Keratinocyte (primary cell): ENCODE measurements at regions not wholly inside any gene's neighbourhood (a gene's known extent, or its start where the extent isn't known, plus 50 kb on each side); places are given as distances from the start of the nearest gene placed in this dataset.

Source experiments
- DNase-seq: peaks from one replicate; pipeline ENCODE4 v3.0.0-alpha.2; 2011; ENCODE audit warnings: low read depth, missing footprints, low spot score
- FAIRE-seq: peaks from 2 replicates; lab custom pipeline; 2011; peaks lifted over from hg19 to GRCh38; lab: Jason Lieb, UNC
- H2AFZ ChIP-seq: 2 replicates; pipeline ENCODE4 v1.6.0; 2012; ENCODE audit warnings: low read length, control low read depth, inconsistent platforms; ENCODE audit not compliant: control insufficient read depth
- H3K27ac ChIP-seq: 2 replicates; pipeline ENCODE4 v1.5.1; 2011; ENCODE audit warnings: low read length; ENCODE audit not compliant: control insufficient read depth, insufficient read depth
- H3K27me3 ChIP-seq: 3 replicates; pipeline ENCODE4 v1.6.0; 2011; ENCODE audit warnings: low read length; ENCODE audit not compliant: control insufficient read depth, insufficient read depth; ENCODE audit errors: extremely low read depth
- H3K36me3 ChIP-seq, 2 experiments: 2 replicates in 1 of 2; 3 replicates in 1 of 2; pipeline ENCODE4 v1.5.1; 2011; ENCODE audit warnings: low read length in 2 of 2, mild to moderate bottlenecking in 1 of 2; ENCODE audit not compliant: control insufficient read depth in 2 of 2, insufficient read depth in 2 of 2; ENCODE audit errors: extremely low read depth in 1 of 2
- H3K4me1 ChIP-seq: 3 replicates; pipeline ENCODE4 v1.5.1; 2011; ENCODE audit warnings: low read length; ENCODE audit not compliant: control insufficient read depth, insufficient read depth; ENCODE audit errors: extremely low read depth
- H3K4me2 ChIP-seq: 3 replicates; pipeline ENCODE4 v1.6.0; 2011; ENCODE audit warnings: low read depth, low read length; ENCODE audit not compliant: control insufficient read depth, insufficient read depth; ENCODE audit errors: extremely low read depth
- H3K4me3 ChIP-seq, 3 experiments: fragments of 200-600 bp in 1 of 3; sonication (generic) in 1 of 3; 2 replicates in 2 of 3; 3 replicates in 1 of 3; pipeline ENCODE4 v1.5.1; 2011 to 2016; ENCODE audit warnings: low read length in 3 of 3, mild to moderate bottlenecking in 3 of 3, control low read depth in 2 of 3, inconsistent platforms in 1 of 3, low read depth in 1 of 3, mixed read lengths in 1 of 3, mixed run types in 1 of 3, moderate library complexity in 1 of 3; ENCODE audit not compliant: control insufficient read depth in 2 of 3, insufficient read depth in 2 of 3; ENCODE audit errors: extremely low read depth in 1 of 3
- H3K79me2 ChIP-seq: 2 replicates; pipeline ENCODE4 v1.6.0; 2012; ENCODE audit warnings: low read length; ENCODE audit not compliant: control insufficient read depth, insufficient read depth
- H3K9ac ChIP-seq: 3 replicates; pipeline ENCODE4 v1.6.0; 2011; ENCODE audit warnings: low read length; ENCODE audit not compliant: control insufficient read depth, insufficient read depth; ENCODE audit errors: extremely low read depth
- H3K9me1 ChIP-seq: 3 replicates; pipeline ENCODE4 v1.6.0; 2011; ENCODE audit warnings: low read length; ENCODE audit not compliant: control insufficient read depth, insufficient read depth; ENCODE audit errors: extremely low read depth
- H3K9me3 ChIP-seq: 2 replicates; pipeline ENCODE4 v1.5.1; 2012; ENCODE audit warnings: low read depth, low read length; ENCODE audit not compliant: control insufficient read depth
- H4K20me1 ChIP-seq: 3 replicates; pipeline ENCODE4 v1.6.0; 2011; ENCODE audit warnings: low read length; ENCODE audit not compliant: control insufficient read depth, insufficient read depth; ENCODE audit errors: extremely low read depth
- CTCF ChIP-seq, 3 experiments: IDR thresholded peaks in 1 of 3; conservative IDR thresholded peaks in 1 of 3; optimal IDR thresholded peaks in 1 of 3; 2 replicates in 2 of 3; 3 replicates in 1 of 3; pipeline versions ENCODE3 to v1.5.1; 2011; ENCODE audit warnings: low read length in 3 of 3, mild to moderate bottlenecking in 3 of 3, moderate library complexity in 2 of 3, control low read depth in 1 of 3, inconsistent platforms in 1 of 3; ENCODE audit not compliant: insufficient read depth in 2 of 3; ENCODE audit errors: extremely low read depth in 1 of 3
- EZH2 ChIP-seq: IDR thresholded peaks from one replicate; pipeline ENCODE4 v1.6.1; 2012; ENCODE audit warnings: inconsistent platforms, mild to moderate bottlenecking, low read length, moderate library complexity
- dilution Hi-C: fragments of 300-500 bp; cut with MboI; formaldehyde crosslinking; loops from one replicate; pipeline ENCODE4 v1.7.0; 2020; ENCODE audit warnings: low sequenced_read_pairs; ENCODE audit not compliant: extremely low pct_ligation_motif_present

DNA sequence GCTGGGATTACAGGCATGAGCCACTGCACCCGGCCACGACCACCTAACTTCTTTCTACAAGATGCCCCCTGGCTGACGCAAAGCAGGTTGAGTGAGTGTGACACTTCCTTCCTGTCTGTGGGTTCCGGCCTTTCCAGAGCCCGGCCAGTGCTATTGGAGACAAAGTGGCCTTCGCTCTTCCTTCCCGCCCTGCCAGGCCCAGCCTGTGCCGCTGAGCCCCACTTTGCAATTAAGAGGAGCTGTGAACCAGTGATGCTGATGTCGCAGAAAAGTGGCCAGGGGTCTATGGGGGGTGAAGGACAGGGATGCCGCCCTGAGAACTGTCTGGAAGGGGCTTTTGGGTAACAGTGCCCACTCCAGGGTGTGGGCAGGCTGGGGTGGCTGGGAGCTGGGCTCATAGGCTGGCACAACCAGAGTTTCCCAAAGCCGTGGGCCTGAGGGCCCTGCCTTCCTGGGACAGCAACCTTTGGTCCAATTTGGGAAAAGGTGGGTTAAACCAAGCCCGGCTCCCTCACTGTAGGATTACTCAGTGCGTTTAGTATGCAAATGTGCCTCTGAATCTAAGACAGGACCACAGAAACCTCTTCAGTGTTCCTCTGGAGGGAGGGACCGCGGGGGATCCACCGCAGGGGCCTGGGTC is 174.9 kb downstream of the SEC14L1 start:
- dilution Hi-C loops, result no loop called here
- Histone ChIP-seq H4K20me1 (peaks cover 28% of the 10 kb centered on the region), H3K4me1 (peaks cover 41% of the 10 kb centered on the region), H2AFZ (no peak overlapping the region), H3K9ac (peak overlapping the region; percentile 44), H3K9me3 (no peaks in the 10 kb centered on the region), H3K27me3 (no peaks in the 10 kb centered on the region), H3K4me3 (peak overlapping the region in 1 of 3 experiments; percentile 12), H3K9me1 (peaks cover 5% of the 10 kb centered on the region), H3K36me3 (peaks cover 26 to 41% of the 10 kb centered on the region in 2 experiments), H3K4me2 (peak overlapping the region; percentile 32), H3K79me2 (peaks cover 78% of the 10 kb centered on the region), H3K27ac (peak overlapping the region; percentile 63)
- no peak for FAIRE-seq
- DNase-seq, result no peak
- TF ChIP-seq EZH2 (no peak), CTCF (optimal IDR thresholded peaks at IDR 0.05 in 1 of 3, IDR thresholded peaks at IDR 0.05 in 1 of 3, conservative IDR thresholded peaks at IDR 0.05 in 1 of 3; ENCODE audit: extremely low read depth in 1 of 3, insufficient read depth in 2 of 3, low read length in 3 of 3) (no peak)

DNA sequence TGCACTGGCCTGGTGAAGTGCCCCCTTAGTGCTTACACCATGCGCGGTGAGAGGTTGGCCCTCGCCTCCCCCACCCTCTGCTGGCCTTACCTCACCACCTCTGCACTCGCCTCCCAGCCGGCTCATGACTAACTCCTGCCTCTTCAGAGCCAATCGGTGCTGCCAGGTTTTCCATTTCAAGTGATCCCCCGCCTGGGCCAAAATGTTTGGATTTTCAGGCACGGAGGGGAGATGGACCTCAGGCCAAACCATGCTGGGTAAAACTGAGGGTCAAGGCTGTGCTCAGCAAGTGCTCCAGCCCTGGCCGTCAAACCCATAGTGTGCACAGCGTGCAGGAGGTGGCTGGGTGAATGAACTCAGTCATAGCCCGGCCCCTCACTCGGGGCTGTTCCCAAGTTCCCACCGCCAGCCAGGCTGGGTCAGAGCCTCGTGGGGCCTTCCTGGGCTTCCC is 175.4 kb downstream of the SEC14L1 start:
- H3K4me2 ChIP-seq, result peak overlapping the region; percentile 32
- peak; percentile 13 for FAIRE-seq
- dilution Hi-C loops, result no loop called here
- H3K27ac ChIP-seq, result peak overlapping the region; percentile 63
- H3K9me1 ChIP-seq, result peaks cover 5% of the 10 kb centered on the region
- H3K4me1 ChIP-seq, result peaks cover 47% of the 10 kb centered on the region
- peaks cover 23% of the 10 kb centered on the region for H4K20me1 ChIP-seq
- TF ChIP-seq CTCF (optimal IDR thresholded peaks at IDR 0.05 in 1 of 3, IDR thresholded peaks at IDR 0.05 in 1 of 3, conservative IDR thresholded peaks at IDR 0.05 in 1 of 3; ENCODE audit: extremely low read depth in 1 of 3, insufficient read depth in 2 of 3, low read length in 3 of 3) (peak in 1 of 3 experiments; percentile 4), EZH2 (no peak)
- H3K36me3 ChIP-seq, result peaks cover 23 to 39% of the 10 kb centered on the region in 2 experiments
- peak overlapping the region; percentile 44 for H3K9ac ChIP-seq
- H3K4me3 ChIP-seq, result peak overlapping the region in 1 of 3 experiments; percentile 12
- no peaks in the 10 kb centered on the region for H3K9me3 ChIP-seq
- no peak overlapping the region for H2AFZ ChIP-seq
- DNase-seq, result no peak
- H3K27me3 ChIP-seq, result no peaks in the 10 kb centered on the region
- H3K79me2 ChIP-seq, result peaks cover 78% of the 10 kb centered on the region
